ENCODE measurements at regions not wholly inside any gene's neighbourhood (a gene's known extent, or its start where the extent isn't known, plus 50 kb on each side); places are given as distances from the start of the nearest gene placed in this dataset.

DNA sequence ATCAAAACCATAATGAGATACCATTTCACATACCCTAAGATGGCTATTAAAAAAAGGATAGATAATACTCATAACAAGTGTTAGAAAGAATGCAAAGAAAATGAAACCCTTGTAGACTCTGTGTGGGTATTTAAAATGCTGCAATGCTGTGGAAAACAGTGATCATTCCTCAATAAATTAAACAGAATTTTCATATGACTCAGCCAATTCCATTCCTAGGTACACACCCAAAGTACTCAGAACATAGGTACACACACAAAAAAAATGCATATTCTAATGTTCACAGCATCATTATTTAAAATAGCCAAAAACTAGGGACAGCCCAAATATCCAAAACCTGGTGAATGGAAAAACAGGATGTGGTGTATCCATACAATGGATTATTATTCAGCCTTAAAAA, 502.3 kb downstream of the KCNJ3 start (continued):
- TF ChIP-seq KDM2B (CRISPR knock-in tag; IDR thresholded peaks at IDR 0.05) (no peak), GTF2E2 (tag; IDR thresholded peaks at IDR 0.05) (no peak), POLR2A (conservative IDR thresholded peaks at IDR 0.05) (no peak), ZNF830 (CRISPR knock-in tag; IDR thresholded peaks at IDR 0.05) (no peak)
- TF ChIP-seq, protein P1, sequence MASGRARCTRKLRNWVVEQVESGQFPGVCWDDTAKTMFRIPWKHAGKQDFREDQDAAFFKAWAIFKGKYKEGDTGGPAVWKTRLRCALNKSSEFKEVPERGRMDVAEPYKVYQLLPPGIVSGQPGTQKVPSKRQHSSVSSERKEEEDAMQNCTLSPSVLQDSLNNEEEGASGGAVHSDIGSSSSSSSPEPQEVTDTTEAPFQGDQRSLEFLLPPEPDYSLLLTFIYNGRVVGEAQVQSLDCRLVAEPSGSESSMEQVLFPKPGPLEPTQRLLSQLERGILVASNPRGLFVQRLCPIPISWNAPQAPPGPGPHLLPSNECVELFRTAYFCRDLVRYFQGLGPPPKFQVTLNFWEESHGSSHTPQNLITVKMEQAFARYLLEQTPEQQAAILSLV (tag; IDR thresholded peaks at IDR 0.05): no peak
- TF ChIP-seq, protein P2, sequence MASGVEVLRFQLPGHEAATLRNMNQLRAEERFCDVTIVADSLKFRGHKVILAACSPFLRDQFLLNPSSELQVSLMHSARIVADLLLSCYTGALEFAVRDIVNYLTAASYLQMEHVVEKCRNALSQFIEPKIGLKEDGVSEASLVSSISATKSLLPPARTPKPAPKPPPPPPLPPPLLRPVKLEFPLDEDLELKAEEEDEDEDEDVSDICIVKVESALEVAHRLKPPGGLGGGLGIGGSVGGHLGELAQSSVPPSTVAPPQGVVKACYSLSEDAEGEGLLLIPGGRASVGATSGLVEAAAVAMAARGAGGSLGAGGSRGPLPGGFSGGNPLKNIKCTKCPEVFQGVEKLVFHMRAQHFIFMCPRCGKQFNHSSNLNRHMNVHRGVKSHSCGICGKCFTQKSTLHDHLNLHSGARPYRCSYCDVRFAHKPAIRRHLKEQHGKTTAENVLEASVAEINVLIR (CRISPR knock-in tag; IDR thresholded peaks at IDR 0.05): no peak
- TF ChIP-seq, protein P3, sequence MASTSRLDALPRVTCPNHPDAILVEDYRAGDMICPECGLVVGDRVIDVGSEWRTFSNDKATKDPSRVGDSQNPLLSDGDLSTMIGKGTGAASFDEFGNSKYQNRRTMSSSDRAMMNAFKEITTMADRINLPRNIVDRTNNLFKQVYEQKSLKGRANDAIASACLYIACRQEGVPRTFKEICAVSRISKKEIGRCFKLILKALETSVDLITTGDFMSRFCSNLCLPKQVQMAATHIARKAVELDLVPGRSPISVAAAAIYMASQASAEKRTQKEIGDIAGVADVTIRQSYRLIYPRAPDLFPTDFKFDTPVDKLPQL (IDR thresholded peaks at IDR 0.05; ENCODE audit: extremely low read depth, insufficient read length): no peak

DNA sequence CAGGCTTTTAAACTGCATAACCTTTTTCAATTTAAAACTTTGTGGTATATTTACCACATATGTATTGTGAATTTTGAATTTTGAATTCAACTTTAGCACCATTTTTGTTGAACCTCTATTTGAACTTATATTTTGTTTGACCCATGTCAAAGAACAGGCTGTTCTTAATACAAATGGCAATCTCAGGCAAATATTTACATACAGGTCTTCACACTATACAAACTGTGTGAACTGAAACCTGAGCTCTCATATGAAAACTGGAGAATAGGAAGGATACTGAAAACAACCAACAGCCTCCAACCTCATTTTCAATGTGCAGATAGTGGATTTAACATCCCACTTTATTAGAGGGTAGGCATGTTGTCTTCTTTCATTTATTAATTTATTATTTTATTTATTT, 491.8 kb downstream of the KCNJ3 start:
- no peaks in the 10 kb centered on the region for H3K9me1 ChIP-seq (ENCODE audit: control insufficient read depth, insufficient read depth, low read length)
- DNase-seq (ENCODE audit: extremely low read depth in 1 of 4, low spot score in 3 of 4) (no peak), FAIRE-seq (peak; percentile 15), ATAC-seq (no peak)
- H3K27me3 ChIP-seq (ENCODE audit: control insufficient read depth in 2 of 2, insufficient read depth in 2 of 2, low read length in 2 of 2): no peaks in the 10 kb centered on the region
- H2AFZ ChIP-seq (ENCODE audit: low read depth, low read length): no peak overlapping the region
- in situ Hi-C loops (cut with MboI) (no loop called here), intact Hi-C loops (cut with micrococcal nuclease) (no loop called here)
- CTCF ChIA-PET (ENCODE audit: low intra/inter-chr PET ratio): no interaction called here
- no peak overlapping the region for H3K4me3 ChIP-seq
- no peaks in the 10 kb centered on the region for H3K4me1 ChIP-seq (replicated peaks in 1 of 2; ENCODE audit: control insufficient read depth in 2 of 2, insufficient read depth in 2 of 2, low read length in 2 of 2)
- H3K79me2 ChIP-seq (ENCODE audit: control insufficient read depth, insufficient read depth, low read length): no peaks in the 10 kb centered on the region
- no peak overlapping the region for H3K9ac ChIP-seq (ENCODE audit: insufficient read depth in 1 of 2, low read depth in 2 of 2, low read length in 2 of 2)
- no peak overlapping the region for H3K4me2 ChIP-seq (ENCODE audit: insufficient read depth, low read length)
- no peak overlapping the region for H3K27ac ChIP-seq (ENCODE audit: extremely low read depth, low read depth, low read length)
- no peaks in the 10 kb centered on the region for H4K20me1 ChIP-seq (replicated peaks; ENCODE audit: control insufficient read depth, insufficient read depth, low read length)
- no TSS peak for BruUV-seq (replicated peaks)
- no peaks in the 10 kb centered on the region for H3K36me3 ChIP-seq (ENCODE audit: control insufficient read depth, insufficient read depth, low read length)
- POLR2A ChIA-PET: no interaction called here
- no peaks in the 10 kb centered on the region; the same call in 1 of the 2 replicates for H3K9me3 ChIP-seq (replicated peaks; ENCODE audit: control insufficient read depth, insufficient read depth, low read depth, low read length)
- TF ChIP-seq ZNF780A (CRISPR knock-in tag; IDR thresholded peaks at IDR 0.05) (no peak), HDAC3 (IDR thresholded peaks at IDR 0.05; ENCODE audit: borderline replicate concordance, partially characterized antibody) (no peak), MCM2 (IDR thresholded peaks at IDR 0.05; ENCODE audit: low read depth) (no peak), RAD21 (CRISPR knock-in tag; conservative IDR thresholded peaks at IDR 0.05 in 1 of 2, IDR thresholded peaks at IDR 0.05 in 1 of 2) (no peak), NFE2 (IDR thresholded peaks at IDR 0.05; ENCODE audit: low read depth) (no peak)
- TF ChIP-seq, protein P4, sequence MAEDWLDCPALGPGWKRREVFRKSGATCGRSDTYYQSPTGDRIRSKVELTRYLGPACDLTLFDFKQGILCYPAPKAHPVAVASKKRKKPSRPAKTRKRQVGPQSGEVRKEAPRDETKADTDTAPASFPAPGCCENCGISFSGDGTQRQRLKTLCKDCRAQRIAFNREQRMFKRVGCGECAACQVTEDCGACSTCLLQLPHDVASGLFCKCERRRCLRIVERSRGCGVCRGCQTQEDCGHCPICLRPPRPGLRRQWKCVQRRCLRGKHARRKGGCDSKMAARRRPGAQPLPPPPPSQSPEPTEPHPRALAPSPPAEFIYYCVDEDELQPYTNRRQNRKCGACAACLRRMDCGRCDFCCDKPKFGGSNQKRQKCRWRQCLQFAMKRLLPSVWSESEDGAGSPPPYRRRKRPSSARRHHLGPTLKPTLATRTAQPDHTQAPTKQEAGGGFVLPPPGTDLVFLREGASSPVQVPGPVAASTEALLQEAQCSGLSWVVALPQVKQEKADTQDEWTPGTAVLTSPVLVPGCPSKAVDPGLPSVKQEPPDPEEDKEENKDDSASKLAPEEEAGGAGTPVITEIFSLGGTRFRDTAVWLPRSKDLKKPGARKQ (CRISPR knock-in tag; IDR thresholded peaks at IDR 0.05): no peak
- TF ChIP-seq, protein P5, sequence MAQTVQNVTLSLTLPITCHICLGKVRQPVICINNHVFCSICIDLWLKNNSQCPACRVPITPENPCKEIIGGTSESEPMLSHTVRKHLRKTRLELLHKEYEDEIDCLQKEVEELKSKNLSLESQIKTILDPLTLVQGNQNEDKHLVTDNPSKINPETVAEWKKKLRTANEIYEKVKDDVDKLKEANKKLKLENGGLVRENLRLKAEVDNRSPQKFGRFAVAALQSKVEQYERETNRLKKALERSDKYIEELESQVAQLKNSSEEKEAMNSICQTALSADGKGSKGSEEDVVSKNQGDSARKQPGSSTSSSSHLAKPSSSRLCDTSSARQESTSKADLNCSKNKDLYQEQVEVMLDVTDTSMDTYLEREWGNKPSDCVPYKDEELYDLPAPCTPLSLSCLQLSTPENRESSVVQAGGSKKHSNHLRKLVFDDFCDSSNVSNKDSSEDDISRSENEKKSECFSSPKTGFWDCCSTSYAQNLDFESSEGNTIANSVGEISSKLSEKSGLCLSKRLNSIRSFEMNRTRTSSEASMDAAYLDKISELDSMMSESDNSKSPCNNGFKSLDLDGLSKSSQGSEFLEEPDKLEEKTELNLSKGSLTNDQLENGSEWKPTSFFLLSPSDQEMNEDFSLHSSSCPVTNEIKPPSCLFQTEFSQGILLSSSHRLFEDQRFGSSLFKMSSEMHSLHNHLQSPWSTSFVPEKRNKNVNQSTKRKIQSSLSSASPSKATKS (CRISPR knock-in tag; IDR thresholded peaks at IDR 0.05): no peak
- TF ChIP-seq, protein P6, sequence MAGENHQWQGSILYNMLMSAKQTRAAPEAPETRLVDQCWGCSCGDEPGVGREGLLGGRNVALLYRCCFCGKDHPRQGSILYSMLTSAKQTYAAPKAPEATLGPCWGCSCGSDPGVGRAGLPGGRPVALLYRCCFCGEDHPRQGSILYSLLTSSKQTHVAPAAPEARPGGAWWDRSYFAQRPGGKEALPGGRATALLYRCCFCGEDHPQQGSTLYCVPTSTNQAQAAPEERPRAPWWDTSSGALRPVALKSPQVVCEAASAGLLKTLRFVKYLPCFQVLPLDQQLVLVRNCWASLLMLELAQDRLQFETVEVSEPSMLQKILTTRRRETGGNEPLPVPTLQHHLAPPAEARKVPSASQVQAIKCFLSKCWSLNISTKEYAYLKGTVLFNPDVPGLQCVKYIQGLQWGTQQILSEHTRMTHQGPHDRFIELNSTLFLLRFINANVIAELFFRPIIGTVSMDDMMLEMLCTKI (IDR thresholded peaks at IDR 0.05; ENCODE audit: partially characterized antibody): no peak

Measured in K562 (cell line).